H9 (cell line): ENCODE measurements at regions not wholly inside any gene's neighbourhood (a gene's known extent, or its start where the extent isn't known, plus 50 kb on each side); places are given as distances from the start of the nearest gene placed in this dataset.

ENCODE experiments used
- DNase-seq: peaks from one replicate; pipeline ENCODE4 v3.0.0-alpha.2; 2017
- H2AFZ ChIP-seq: one replicate; pipeline ENCODE4 v1.6.1; 2013; ENCODE audit warnings: mild to moderate bottlenecking, low read length, control low read depth, moderate library complexity
- H2AK5ac ChIP-seq: 2 replicates; pipeline ENCODE4 v1.6.1; 2013; ENCODE audit warnings: low read length, control low read depth, mixed read lengths; ENCODE audit not compliant: insufficient read length
- H2BK120ac ChIP-seq: one replicate; pipeline ENCODE4 v1.6.1; 2013; ENCODE audit warnings: low read depth, mild to moderate bottlenecking, low read length, control low read depth, inconsistent platforms; ENCODE audit not compliant: poor library complexity, severe bottlenecking
- H2BK12ac ChIP-seq: 2 replicates; pipeline ENCODE4 v1.6.1; 2013; ENCODE audit warnings: low read length, control low read depth, mixed read lengths, low read depth; ENCODE audit not compliant: insufficient read length
- H2BK15ac ChIP-seq: 2 replicates; pipeline ENCODE4 v1.6.1; 2013; ENCODE audit warnings: low read depth, low read length, control low read depth
- H2BK20ac ChIP-seq: one replicate; pipeline ENCODE4 v1.6.1; 2013; ENCODE audit warnings: low read depth, mild to moderate bottlenecking, low read length, control low read depth, inconsistent platforms; ENCODE audit not compliant: poor library complexity, severe bottlenecking
- H2BK5ac ChIP-seq: 2 replicates; pipeline ENCODE4 v1.6.1; 2013; ENCODE audit warnings: low read length, control low read depth, mixed read lengths; ENCODE audit not compliant: insufficient read length
- H3K14ac ChIP-seq: 2 replicates; pipeline ENCODE4 v1.6.1; 2013; ENCODE audit warnings: low read length, control low read depth; ENCODE audit not compliant: insufficient read depth
- H3K18ac ChIP-seq: 2 replicates; pipeline ENCODE4 v1.6.1; 2013; ENCODE audit warnings: low read depth, mild to moderate bottlenecking, mixed read lengths, low read length, control low read depth; ENCODE audit not compliant: insufficient read length
- H3K23ac ChIP-seq: 2 replicates; pipeline ENCODE4 v1.6.1; 2013; ENCODE audit warnings: low read length, control low read depth, mixed read lengths, low read depth; ENCODE audit not compliant: insufficient read length
- H3K23me2 ChIP-seq: 2 replicates; pipeline ENCODE4 v1.6.1; 2013; ENCODE audit warnings: low read depth, mild to moderate bottlenecking, mixed read lengths, low read length, control low read depth; ENCODE audit not compliant: insufficient read length, poor library complexity, severe bottlenecking
- H3K27ac ChIP-seq: 2 replicates; pipeline ENCODE4 v1.5.1; 2013; ENCODE audit warnings: low read length, control low read depth, mixed read lengths, low read depth; ENCODE audit not compliant: insufficient read length
- H3K27me3 ChIP-seq: 2 replicates; pipeline ENCODE4 v1.6.1; 2013; ENCODE audit warnings: low read length, control low read depth, inconsistent platforms; ENCODE audit not compliant: insufficient read depth
- H3K4ac ChIP-seq: 2 replicates; pipeline ENCODE4 v1.6.1; 2013; ENCODE audit warnings: low read depth, mild to moderate bottlenecking, control low read depth, inconsistent platforms, low read length, moderate library complexity
- H3K4me1 ChIP-seq: 2 replicates; pipeline ENCODE4 v1.6.1; 2013; ENCODE audit warnings: low read length, control low read depth, inconsistent platforms; ENCODE audit not compliant: insufficient read depth
- H3K4me2 ChIP-seq: 2 replicates; pipeline ENCODE4 v1.6.1; 2013; ENCODE audit warnings: low read length, control low read depth, mixed read lengths; ENCODE audit not compliant: insufficient read length, insufficient read depth
- H3K56ac ChIP-seq: 2 replicates; pipeline ENCODE4 v1.6.1; 2013; ENCODE audit warnings: low read depth, mild to moderate bottlenecking, mixed read lengths, low read length, control low read depth; ENCODE audit not compliant: insufficient read length
- H3K79me1 ChIP-seq: 2 replicates; pipeline ENCODE4 v1.6.1; 2013; ENCODE audit warnings: low read depth, mild to moderate bottlenecking, moderate library complexity, low read length, control low read depth, inconsistent platforms; ENCODE audit not compliant: insufficient read depth, poor library complexity, severe bottlenecking
- H3K79me2 ChIP-seq: 2 replicates; pipeline ENCODE4 v1.6.1; 2013; ENCODE audit warnings: low read length, control low read depth, inconsistent platforms; ENCODE audit not compliant: insufficient read depth
- H3K9ac ChIP-seq: 2 replicates; pipeline ENCODE4 v1.6.1; 2013; ENCODE audit warnings: low read length, control low read depth, mixed read lengths; ENCODE audit not compliant: insufficient read length; ENCODE audit errors: extremely low read depth
- H3K9me3 ChIP-seq: one replicate; pipeline ENCODE4 v1.6.1; 2013; ENCODE audit warnings: low read depth, low read length, inconsistent platforms; ENCODE audit not compliant: control insufficient read depth
- H3T11ph ChIP-seq: one replicate; pipeline ENCODE4 v1.6.1; 2013; ENCODE audit warnings: mild to moderate bottlenecking, low read length, control low read depth, inconsistent platforms
- H4K20me1 ChIP-seq: one replicate; pipeline ENCODE4 v1.6.1; 2013; ENCODE audit not compliant: control insufficient read depth, insufficient read length, insufficient read depth
- H4K5ac ChIP-seq: 2 replicates; pipeline ENCODE4 v1.6.1; 2013; ENCODE audit warnings: low read depth, mild to moderate bottlenecking, mixed read lengths, low read length, control low read depth; ENCODE audit not compliant: insufficient read length
- H4K8ac ChIP-seq: replicated peaks from 2 replicates; pipeline ENCODE4 v1.6.1; 2013; ENCODE audit warnings: low read length, control low read depth, mixed read lengths, low read depth; ENCODE audit not compliant: insufficient read length
- H4K91ac ChIP-seq: 2 replicates; pipeline ENCODE4 v1.6.1; 2013; ENCODE audit warnings: low read depth, mild to moderate bottlenecking, moderate library complexity, mixed read lengths, low read length, control low read depth; ENCODE audit not compliant: insufficient read length
- H3K27ac Mint-ChIP-seq, 3 experiments: 2 replicates in 2 of 3; 3 replicates in 1 of 3; pipeline ENCODE4 v1.8.0; 2020 to 2021; ENCODE audit warnings: mixed read lengths in 3 of 3, mild to moderate bottlenecking in 1 of 3, moderate library complexity in 1 of 3
- H3K27me3 Mint-ChIP-seq: 2 replicates; pipeline ENCODE4 v1.8.0; 2021; ENCODE audit warnings: low read depth, mild to moderate bottlenecking, moderate library complexity, mixed read lengths
- H3K36me3 Mint-ChIP-seq, 3 experiments: 2 replicates in 2 of 3; 3 replicates in 1 of 3; pipeline ENCODE4 v1.8.0; 2020 to 2021; ENCODE audit warnings: low read depth in 3 of 3, mixed read lengths in 3 of 3; ENCODE audit not compliant: insufficient read depth in 1 of 3
- H3K4me1 Mint-ChIP-seq, 2 experiments: 2 replicates each; pipeline ENCODE4 v1.8.0; 2020; ENCODE audit warnings: mixed read lengths in 2 of 2
- H3K4me3 Mint-ChIP-seq, 2 experiments: 2 replicates in 1 of 2; 3 replicates in 1 of 2; pipeline ENCODE4 v1.8.0; 2020 to 2021; ENCODE audit warnings: mild to moderate bottlenecking in 2 of 2, mixed read lengths in 2 of 2, moderate library complexity in 1 of 2
- H3K9me3 Mint-ChIP-seq, 2 experiments: 2 replicates in 1 of 2; 3 replicates in 1 of 2; pipeline ENCODE4 v1.8.0; 2020; ENCODE audit warnings: mild to moderate bottlenecking in 2 of 2, mixed read lengths in 2 of 2, moderate library complexity in 1 of 2
- CTCF ChIP-seq: fragments of 200-600 bp; sonication (generic); conservative IDR thresholded peaks from 3 replicates; pipeline ENCODE4 v1.8.0; 2021; ENCODE audit warnings: antibody characterized with exemption, mild to moderate bottlenecking
- WGBS: extraction: QIAGEN DNeasy Blood & Tissue Kit; methylation state at CpG from one replicate; pipeline ENCODE4 v1.1.7; 2013; ENCODE audit warnings: missing lambda C conversion rate, low lambda C conversion rate, mixed read lengths; ENCODE audit not compliant: insufficient read length; ENCODE audit errors: extremely low coverage; 5-methylcytosine and 5-hydroxymethylcytosine counted together

- Histone ChIP-seq H3K14ac (no peak overlapping the region), H2AFZ (no peak overlapping the region), H3K79me1 (no peaks in the 10 kb centered on the region), H2BK5ac (no peak overlapping the region), H4K91ac (no peak overlapping the region), H3K56ac (no peak overlapping the region), H3K27ac (no peak overlapping the region), H3K27me3 (no peaks in the 10 kb centered on the region), H2BK120ac (no peak overlapping the region), H3K4me1 (no peaks in the 10 kb centered on the region), H4K5ac (no peak overlapping the region), H2AK5ac (no peak overlapping the region), H2BK20ac (no peak overlapping the region), H4K8ac (no peak overlapping the region), H3K9me3 (no peaks in the 10 kb centered on the region), H2BK12ac (no peak overlapping the region), H2BK15ac (no peak overlapping the region), H4K20me1 (no peaks in the 10 kb centered on the region), H3K4ac (no peak overlapping the region), H3K23me2 (no peaks in the 10 kb centered on the region), H3K79me2 (no peaks in the 10 kb centered on the region), H3K4me2 (no peak overlapping the region), H3K23ac (no peak overlapping the region), H3K9ac (no peak overlapping the region), H3T11ph (no peak overlapping the region), H3K18ac (no peak overlapping the region)
- TF ChIP-seq CTCF: no peak
- H3K4me1 Mint-ChIP-seq: no peaks in the 10 kb centered on the region
- H3K27me3 Mint-ChIP-seq: no peaks in the 10 kb centered on the region
- no peaks in the 10 kb centered on the region for H3K9me3 Mint-ChIP-seq
- no peaks in the 10 kb centered on the region for H3K36me3 Mint-ChIP-seq
- DNase-seq: no peak
- H3K27ac Mint-ChIP-seq: no peak overlapping the region
- no peak overlapping the region for H3K4me3 Mint-ChIP-seq
- no CpG with 5 or more reads among the region's 3 CpGs for WGBS
Observed at GRCh38 chrX:5568934-5569333, 659.7 kb downstream of the NLGN4X start.
